SK-N-SH treated with all-trans-retinoic acid at 6 μM for 48 hours (cell line): ENCODE measurements at regions not wholly inside any gene's neighbourhood (a gene's known extent, or its start where the extent isn't known, plus 50 kb on each side); places are given as distances from the start of the nearest gene placed in this dataset.

Experiments
- ATAC-seq: fragments of 200-7000 bp; cut with Tn5 transposase; 3 replicates; pipeline ENCODE4 v1.9.1; 2020; ENCODE audit warnings: mild to moderate bottlenecking, moderate library complexity
- ARNTL ChIP-seq: fragments of 450-650 bp; formaldehyde crosslinking; IDR thresholded peaks from 2 replicates; pipeline ENCODE4 v1.5.0; 2020; ENCODE audit warnings: low read depth, mild to moderate bottlenecking, moderate library complexity, borderline replicate concordance
- CSDC2 ChIP-seq: fragments of 250-450 bp; sonication (Bioruptor Pico); IDR thresholded peaks from 2 replicates; pipeline ENCODE4 v1.5.0; 2020; ENCODE audit warnings: mild to moderate bottlenecking, moderate library complexity
- ESRRG ChIP-seq: fragments of 250-450 bp; sonication (Bioruptor Pico); IDR thresholded peaks from 2 replicates; pipeline ENCODE4 v1.6.1; 2021; ENCODE audit warnings: mild to moderate bottlenecking
- ISL1 ChIP-seq: fragments of 250-450 bp; sonication (Bioruptor Pico); IDR thresholded peaks from 2 replicates; pipeline ENCODE4 v2.1.2; 2022; ENCODE audit warnings: mild to moderate bottlenecking, moderate library complexity
- OSR1 ChIP-seq: fragments of 250-450 bp; sonication (Bioruptor Pico); IDR thresholded peaks from 2 replicates; pipeline ENCODE4 v1.8.0; 2022; ENCODE audit warnings: moderate library complexity, mild to moderate bottlenecking, inconsistent platforms
- PPARA ChIP-seq: fragments of 250-450 bp; sonication (Bioruptor Pico); IDR thresholded peaks from 2 replicates; pipeline ENCODE4 v1.5.0; 2020; ENCODE audit warnings: mild to moderate bottlenecking, borderline replicate concordance
- RARB ChIP-seq: fragments of 250-450 bp; sonication (Bioruptor Pico); IDR thresholded peaks from 2 replicates; pipeline ENCODE4 v1.8.0; 2021; ENCODE audit warnings: mild to moderate bottlenecking, moderate library complexity
- SNAI2 ChIP-seq: fragments of 250-450 bp; sonication (Bioruptor Pico); IDR thresholded peaks from 2 replicates; pipeline ENCODE4 v1.5.0; 2020; ENCODE audit warnings: mild to moderate bottlenecking, moderate library complexity
- TCF4 ChIP-seq: fragments of 250-450 bp; sonication (Bioruptor Pico); IDR thresholded peaks from 2 replicates; pipeline ENCODE4 v1.8.0; 2021; ENCODE audit warnings: mild to moderate bottlenecking, moderate library complexity, borderline replicate concordance
- TOX ChIP-seq: fragments of 250-450 bp; sonication (Bioruptor Pico); IDR thresholded peaks from 2 replicates; pipeline ENCODE4 v1.8.0; 2021; ENCODE audit warnings: mild to moderate bottlenecking, moderate library complexity, borderline replicate concordance
- ZFP3 ChIP-seq: fragments of 250-450 bp; sonication (Bioruptor Pico); IDR thresholded peaks from 2 replicates; pipeline ENCODE4 v1.5.0; 2020; ENCODE audit warnings: mild to moderate bottlenecking, moderate library complexity
- ZFP30 ChIP-seq: fragments of 450-650 bp; formaldehyde crosslinking; IDR thresholded peaks from 2 replicates; pipeline ENCODE4 v1.5.0; 2022; ENCODE audit warnings: mild to moderate bottlenecking, moderate library complexity
- ZNF565 ChIP-seq: fragments of 450-650 bp; formaldehyde crosslinking; conservative IDR thresholded peaks from 2 replicates; pipeline ENCODE4 v1.5.0; 2020; ENCODE audit warnings: low read depth, mild to moderate bottlenecking, moderate library complexity
- ZNF8 ChIP-seq: fragments of 450-650 bp; formaldehyde crosslinking; IDR thresholded peaks from 2 replicates; pipeline ENCODE4 v1.5.0; 2020; ENCODE audit warnings: mild to moderate bottlenecking, moderate library complexity
- TF ChIP-seq, protein P1 (sequence below): fragments of 250-450 bp; sonication (Bioruptor Pico); IDR thresholded peaks from 2 replicates; pipeline ENCODE4 v1.5.1; 2020; ENCODE audit warnings: low read depth, mild to moderate bottlenecking, moderate library complexity
- TF ChIP-seq, protein P2 (sequence below): fragments of 250-450 bp; sonication (Bioruptor Pico); IDR thresholded peaks from 2 replicates; pipeline ENCODE4 v1.5.0; 2020; ENCODE audit warnings: mild to moderate bottlenecking, moderate library complexity
- TF ChIP-seq, protein P3 (sequence below): fragments of 250-450 bp; sonication (Bioruptor Pico); IDR thresholded peaks from 2 replicates; pipeline ENCODE4 v1.5.1; 2021; ENCODE audit warnings: mild to moderate bottlenecking, moderate library complexity
- TF ChIP-seq, protein P4 (sequence below): fragments of 250-450 bp; sonication (Bioruptor Pico); IDR thresholded peaks from 2 replicates; pipeline ENCODE4 v1.8.0; 2021; ENCODE audit warnings: low read depth, mild to moderate bottlenecking, moderate library complexity, borderline replicate concordance
- TF ChIP-seq, protein P5 (sequence below): fragments of 250-450 bp; sonication (Bioruptor Pico); IDR thresholded peaks from 2 replicates; pipeline ENCODE4 v1.8.0; 2020; ENCODE audit warnings: mild to moderate bottlenecking, moderate library complexity, borderline replicate concordance

DNA sequence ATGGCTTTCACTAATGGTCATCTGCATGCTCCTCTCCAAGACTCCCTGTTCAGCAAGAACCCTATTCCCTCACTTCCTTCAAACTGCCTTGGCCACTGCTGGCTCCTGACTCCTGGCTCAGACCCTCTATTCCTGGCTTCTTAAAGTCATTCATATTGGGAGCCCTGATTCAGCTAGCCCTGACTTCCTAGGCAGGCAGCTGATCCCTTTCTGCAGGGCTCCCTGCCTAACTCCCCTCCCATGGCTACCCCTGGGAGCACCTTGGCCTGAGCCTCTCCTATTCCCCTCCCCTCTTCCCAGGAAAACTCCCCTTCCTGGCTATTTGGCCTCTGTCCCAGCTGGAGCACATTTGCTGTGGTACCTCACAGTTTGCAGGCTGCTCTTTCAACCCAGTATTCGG lies 154.9 kb upstream of the PJA1 start:
- ATAC-seq, result no peak

DNA sequence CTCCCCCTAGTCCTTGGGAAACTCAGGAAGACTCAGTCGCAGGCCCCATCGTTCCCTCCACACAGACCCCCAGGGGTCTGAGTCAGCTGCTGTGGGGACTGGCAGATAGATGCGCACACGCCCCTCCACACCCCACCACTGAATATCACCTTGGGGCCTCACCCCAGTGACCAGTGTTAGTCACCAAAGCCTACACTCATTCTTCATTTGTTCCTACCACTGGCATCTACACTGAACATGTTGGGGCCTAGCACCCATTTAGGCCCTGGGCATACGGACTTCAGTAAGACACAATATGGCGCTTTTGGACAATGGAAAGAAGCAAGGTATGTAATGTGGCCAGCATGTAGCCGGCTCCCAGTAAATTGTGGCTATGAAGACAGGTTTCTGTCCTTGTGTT lies 154.1 kb upstream of the PJA1 start:
- no peak for TF ChIP-seq ZNF8
- TF ChIP-seq TOX (CRISPR knock-in tag), result no peak
- no peak for TF ChIP-seq ZFP30 (CRISPR knock-in tag)
- TF ChIP-seq, protein P1, sequence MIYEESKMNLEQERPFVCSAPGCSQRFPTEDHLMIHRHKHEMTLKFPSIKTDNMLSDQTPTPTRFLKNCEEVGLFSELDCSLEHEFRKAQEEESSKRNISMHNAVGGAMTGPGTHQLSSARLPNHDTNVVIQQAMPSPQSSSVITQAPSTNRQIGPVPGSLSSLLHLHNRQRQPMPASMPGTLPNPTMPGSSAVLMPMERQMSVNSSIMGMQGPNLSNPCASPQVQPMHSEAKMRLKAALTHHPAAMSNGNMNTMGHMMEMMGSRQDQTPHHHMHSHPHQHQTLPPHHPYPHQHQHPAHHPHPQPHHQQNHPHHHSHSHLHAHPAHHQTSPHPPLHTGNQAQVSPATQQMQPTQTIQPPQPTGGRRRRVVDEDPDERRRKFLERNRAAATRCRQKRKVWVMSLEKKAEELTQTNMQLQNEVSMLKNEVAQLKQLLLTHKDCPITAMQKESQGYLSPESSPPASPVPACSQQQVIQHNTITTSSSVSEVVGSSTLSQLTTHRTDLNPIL, result no peak
- no peak for TF ChIP-seq SNAI2
- TF ChIP-seq ZNF565 (CRISPR knock-in tag), result no peak
- no peak for TF ChIP-seq PPARA (CRISPR knock-in tag)
- no peak for TF ChIP-seq ZFP3 (CRISPR knock-in tag)
- TF ChIP-seq OSR1 (CRISPR knock-in tag), result no peak
- no peak for TF ChIP-seq TCF4 (CRISPR knock-in tag)
- TF ChIP-seq, protein P2, sequence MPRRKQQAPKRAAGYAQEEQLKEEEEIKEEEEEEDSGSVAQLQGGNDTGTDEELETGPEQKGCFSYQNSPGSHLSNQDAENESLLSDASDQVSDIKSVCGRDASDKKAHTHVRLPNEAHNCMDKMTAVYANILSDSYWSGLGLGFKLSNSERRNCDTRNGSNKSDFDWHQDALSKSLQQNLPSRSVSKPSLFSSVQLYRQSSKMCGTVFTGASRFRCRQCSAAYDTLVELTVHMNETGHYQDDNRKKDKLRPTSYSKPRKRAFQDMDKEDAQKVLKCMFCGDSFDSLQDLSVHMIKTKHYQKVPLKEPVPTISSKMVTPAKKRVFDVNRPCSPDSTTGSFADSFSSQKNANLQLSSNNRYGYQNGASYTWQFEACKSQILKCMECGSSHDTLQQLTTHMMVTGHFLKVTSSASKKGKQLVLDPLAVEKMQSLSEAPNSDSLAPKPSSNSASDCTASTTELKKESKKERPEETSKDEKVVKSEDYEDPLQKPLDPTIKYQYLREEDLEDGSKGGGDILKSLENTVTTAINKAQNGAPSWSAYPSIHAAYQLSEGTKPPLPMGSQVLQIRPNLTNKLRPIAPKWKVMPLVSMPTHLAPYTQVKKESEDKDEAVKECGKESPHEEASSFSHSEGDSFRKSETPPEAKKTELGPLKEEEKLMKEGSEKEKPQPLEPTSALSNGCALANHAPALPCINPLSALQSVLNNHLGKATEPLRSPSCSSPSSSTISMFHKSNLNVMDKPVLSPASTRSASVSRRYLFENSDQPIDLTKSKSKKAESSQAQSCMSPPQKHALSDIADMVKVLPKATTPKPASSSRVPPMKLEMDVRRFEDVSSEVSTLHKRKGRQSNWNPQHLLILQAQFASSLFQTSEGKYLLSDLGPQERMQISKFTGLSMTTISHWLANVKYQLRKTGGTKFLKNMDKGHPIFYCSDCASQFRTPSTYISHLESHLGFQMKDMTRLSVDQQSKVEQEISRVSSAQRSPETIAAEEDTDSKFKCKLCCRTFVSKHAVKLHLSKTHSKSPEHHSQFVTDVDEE (CRISPR knock-in tag), result no peak
- no peak for TF ChIP-seq CSDC2 (CRISPR knock-in tag)

More for the DNA sequence above, 154.9 kb upstream of the PJA1 start:
- TF ChIP-seq ARNTL (CRISPR knock-in tag) (no peak), ZNF8 (no peak), ZNF565 (CRISPR knock-in tag) (no peak), ISL1 (CRISPR knock-in tag) (no peak), CSDC2 (CRISPR knock-in tag) (no peak), TOX (CRISPR knock-in tag) (no peak), ESRRG (CRISPR knock-in tag) (no peak), OSR1 (CRISPR knock-in tag) (no peak), RARB (CRISPR knock-in tag) (no peak), ZFP30 (CRISPR knock-in tag) (no peak), TCF4 (CRISPR knock-in tag) (no peak), ZFP3 (CRISPR knock-in tag) (no peak)
- TF ChIP-seq, protein P3, sequence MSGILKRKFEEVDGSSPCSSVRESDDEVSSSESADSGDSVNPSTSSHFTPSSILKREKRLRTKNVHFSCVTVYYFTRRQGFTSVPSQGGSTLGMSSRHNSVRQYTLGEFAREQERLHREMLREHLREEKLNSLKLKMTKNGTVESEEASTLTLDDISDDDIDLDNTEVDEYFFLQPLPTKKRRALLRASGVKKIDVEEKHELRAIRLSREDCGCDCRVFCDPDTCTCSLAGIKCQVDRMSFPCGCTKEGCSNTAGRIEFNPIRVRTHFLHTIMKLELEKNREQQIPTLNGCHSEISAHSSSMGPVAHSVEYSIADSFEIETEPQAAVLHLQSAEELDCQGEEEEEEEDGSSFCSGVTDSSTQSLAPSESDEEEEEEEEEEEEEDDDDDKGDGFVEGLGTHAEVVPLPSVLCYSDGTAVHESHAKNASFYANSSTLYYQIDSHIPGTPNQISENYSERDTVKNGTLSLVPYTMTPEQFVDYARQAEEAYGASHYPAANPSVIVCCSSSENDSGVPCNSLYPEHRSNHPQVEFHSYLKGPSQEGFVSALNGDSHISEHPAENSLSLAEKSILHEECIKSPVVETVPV (CRISPR knock-in tag), result no peak
- TF ChIP-seq, protein P4, sequence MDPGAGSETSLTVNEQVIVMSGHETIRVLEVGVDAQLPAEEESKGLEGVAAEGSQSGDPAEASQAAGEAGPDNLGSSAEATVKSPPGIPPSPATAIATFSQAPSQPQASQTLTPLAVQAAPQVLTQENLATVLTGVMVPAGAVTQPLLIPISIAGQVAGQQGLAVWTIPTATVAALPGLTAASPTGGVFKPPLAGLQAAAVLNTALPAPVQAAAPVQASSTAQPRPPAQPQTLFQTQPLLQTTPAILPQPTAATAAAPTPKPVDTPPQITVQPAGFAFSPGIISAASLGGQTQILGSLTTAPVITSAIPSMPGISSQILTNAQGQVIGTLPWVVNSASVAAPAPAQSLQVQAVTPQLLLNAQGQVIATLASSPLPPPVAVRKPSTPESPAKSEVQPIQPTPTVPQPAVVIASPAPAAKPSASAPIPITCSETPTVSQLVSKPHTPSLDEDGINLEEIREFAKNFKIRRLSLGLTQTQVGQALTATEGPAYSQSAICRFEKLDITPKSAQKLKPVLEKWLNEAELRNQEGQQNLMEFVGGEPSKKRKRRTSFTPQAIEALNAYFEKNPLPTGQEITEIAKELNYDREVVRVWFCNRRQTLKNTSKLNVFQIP (CRISPR knock-in tag), result no peak
- TF ChIP-seq, protein P5, sequence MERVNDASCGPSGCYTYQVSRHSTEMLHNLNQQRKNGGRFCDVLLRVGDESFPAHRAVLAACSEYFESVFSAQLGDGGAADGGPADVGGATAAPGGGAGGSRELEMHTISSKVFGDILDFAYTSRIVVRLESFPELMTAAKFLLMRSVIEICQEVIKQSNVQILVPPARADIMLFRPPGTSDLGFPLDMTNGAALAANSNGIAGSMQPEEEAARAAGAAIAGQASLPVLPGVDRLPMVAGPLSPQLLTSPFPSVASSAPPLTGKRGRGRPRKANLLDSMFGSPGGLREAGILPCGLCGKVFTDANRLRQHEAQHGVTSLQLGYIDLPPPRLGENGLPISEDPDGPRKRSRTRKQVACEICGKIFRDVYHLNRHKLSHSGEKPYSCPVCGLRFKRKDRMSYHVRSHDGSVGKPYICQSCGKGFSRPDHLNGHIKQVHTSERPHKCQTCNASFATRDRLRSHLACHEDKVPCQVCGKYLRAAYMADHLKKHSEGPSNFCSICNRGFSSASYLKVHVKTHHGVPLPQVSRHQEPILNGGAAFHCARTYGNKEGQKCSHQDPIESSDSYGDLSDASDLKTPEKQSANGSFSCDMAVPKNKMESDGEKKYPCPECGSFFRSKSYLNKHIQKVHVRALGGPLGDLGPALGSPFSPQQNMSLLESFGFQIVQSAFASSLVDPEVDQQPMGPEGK (CRISPR knock-in tag), result no peak
- TF ChIP-seq, protein P1, result no peak

More for the DNA sequence above, 154.1 kb upstream of the PJA1 start:
- ATAC-seq, result no peak
